GM18909 (cell line): ENCODE measurements at regions not wholly inside any gene's neighbourhood (a gene's known extent, or its start where the extent isn't known, plus 50 kb on each side); places are given as distances from the start of the nearest gene placed in this dataset.
A peak's percentile ranks its signal among the peaks of the same experiment; 100 is the strongest.

ENCODE experiments used
- ATAC-seq: cut with Tn5 transposase; IDR thresholded peaks from one replicate; pipeline ENCODE4 v1.9.1; 2021; ENCODE audit warnings: mild to moderate bottlenecking; ENCODE audit not compliant: unreplicated experiment, poor library complexity

DNA sequence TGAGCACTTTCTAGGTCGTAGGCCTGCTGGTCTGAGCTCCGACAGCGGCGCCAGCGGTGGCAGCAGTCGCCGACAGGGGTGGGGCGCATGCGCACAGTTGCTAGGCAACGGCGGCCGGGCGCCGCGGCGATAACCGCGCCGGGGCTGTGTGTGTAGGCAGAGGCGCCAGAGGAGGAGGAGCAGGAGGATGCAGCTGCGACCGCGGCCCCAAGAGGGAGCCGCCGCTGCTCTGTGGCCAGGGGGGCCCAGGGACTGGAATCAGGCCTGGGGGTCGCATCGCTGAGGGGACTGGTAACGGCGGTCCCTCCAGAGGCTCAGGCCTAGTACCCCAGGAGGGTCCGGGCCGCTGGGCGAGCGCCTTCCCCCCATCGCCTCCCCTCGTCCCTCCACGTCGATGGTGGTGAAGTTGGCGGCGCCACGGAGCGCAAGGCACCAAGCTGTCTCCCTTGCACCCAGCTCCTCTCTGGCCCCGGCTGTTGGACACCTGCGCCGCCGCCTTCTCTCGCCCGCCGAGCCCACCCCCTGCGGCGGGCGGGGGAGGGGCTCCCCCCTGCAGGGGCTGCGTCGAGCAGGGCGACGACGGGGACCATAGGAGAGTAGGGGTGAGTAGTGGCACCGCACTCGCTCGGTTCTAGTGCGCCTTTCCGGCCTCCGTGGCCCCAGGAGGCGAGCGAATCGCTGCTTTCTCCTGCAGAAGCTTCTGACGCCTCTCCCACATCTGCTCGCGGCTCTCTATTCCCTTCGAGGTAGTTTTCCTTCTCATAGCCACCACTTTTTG, 58.6 kb upstream of the ZC4H2 start, which contains the start of gene ZC3H12B:
ZC3H12B (plus strand) TSS at position 159 of the 778 bp plus-strand sequence.
- ATAC-seq: peak; percentile 94

DNA sequence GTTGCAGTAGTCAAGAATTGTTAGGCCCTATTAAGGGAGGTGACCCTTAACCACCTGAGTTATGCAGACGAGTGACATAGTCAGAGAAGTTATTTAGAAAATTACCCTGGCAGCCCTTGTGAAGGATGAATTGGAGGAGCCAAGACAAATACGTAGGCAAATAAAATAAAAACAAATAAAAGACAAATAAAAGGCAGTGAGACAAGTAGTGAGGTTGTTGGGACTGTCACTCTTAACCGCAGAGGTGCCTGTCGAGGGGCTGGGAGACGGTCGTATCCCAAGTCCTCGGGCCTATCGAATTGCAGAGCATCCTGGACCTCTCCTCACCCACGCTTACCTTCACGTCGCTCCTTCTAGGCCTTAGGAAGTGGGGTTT, 58.0 kb upstream of the ZC4H2 start:
- ATAC-seq: no peak
